ENCODE measurements at regions not wholly inside any gene's neighbourhood (a gene's known extent, or its start where the extent isn't known, plus 50 kb on each side); places are given as distances from the start of the nearest gene placed in this dataset.
"Not testable (repeated sequence)": the region's sequence is repeated elsewhere in the genome, so short reads cannot be mapped to it uniquely, and the experiment has no call there.

GRCh38 chr2:48190230-48190629, 124.3 kb upstream of the FOXN2 start:
- no peak overlapping the region for H3K4me3 ChIP-seq (ENCODE audit: insufficient read depth, low read depth, low read length)
- no peaks in the 10 kb centered on the region for H3K27me3 ChIP-seq (ENCODE audit: control insufficient read depth, insufficient read depth, low read length)
- DNase-seq = no peak
- H3K36me3 ChIP-seq (replicated peaks; ENCODE audit: control insufficient read depth, insufficient read depth, low read length) = no peaks in the 10 kb centered on the region

- DNase-seq = no peak
- Histone ChIP-seq H3K36me3 (replicated peaks; ENCODE audit: control insufficient read depth, insufficient read depth, low read length) (no peaks in the 10 kb centered on the region), H3K27me3 (ENCODE audit: control insufficient read depth, insufficient read depth, low read length) (no peaks in the 10 kb centered on the region), H3K4me3 (ENCODE audit: insufficient read depth, low read depth, low read length) (no peak overlapping the region)
Observed at GRCh38 chr2:48194641-48195040, 119.8 kb upstream of the FOXN2 start.

- Histone ChIP-seq H3K27me3 (ENCODE audit: control insufficient read depth, insufficient read depth, low read length) (no peaks in the 10 kb centered on the region), H3K4me3 (ENCODE audit: insufficient read depth, low read depth, low read length) (no peak overlapping the region), H3K36me3 (replicated peaks; ENCODE audit: control insufficient read depth, insufficient read depth, low read length) (no peaks in the 10 kb centered on the region)
- DNase-seq = no peak
Observed at GRCh38 chr2:48195169-48195568, 119.3 kb upstream of the FOXN2 start.

GRCh38 chr2:48197618-48198017, 116.9 kb upstream of the FOXN2 start:
- no peak overlapping the region for H3K4me3 ChIP-seq (ENCODE audit: insufficient read depth, low read depth, low read length)
- H3K27me3 ChIP-seq (ENCODE audit: control insufficient read depth, insufficient read depth, low read length) = no peaks in the 10 kb centered on the region
- no peaks in the 10 kb centered on the region for H3K36me3 ChIP-seq (replicated peaks; ENCODE audit: control insufficient read depth, insufficient read depth, low read length)
- no peak for DNase-seq

- Histone ChIP-seq H3K4me3 (ENCODE audit: insufficient read depth, low read depth, low read length) (no peak overlapping the region), H3K36me3 (replicated peaks; ENCODE audit: control insufficient read depth, insufficient read depth, low read length) (no peaks in the 10 kb centered on the region), H3K27me3 (ENCODE audit: control insufficient read depth, insufficient read depth, low read length) (no peaks in the 10 kb centered on the region)
- DNase-seq = no peak
Observed at GRCh38 chr2:48198371-48198770, 116.1 kb upstream of the FOXN2 start.

GRCh38 chr2:48199070-48199469, 115.4 kb upstream of the FOXN2 start:
- Histone ChIP-seq H3K4me3 (ENCODE audit: insufficient read depth, low read depth, low read length) (no peak overlapping the region), H3K27me3 (ENCODE audit: control insufficient read depth, insufficient read depth, low read length) (no peaks in the 10 kb centered on the region), H3K36me3 (replicated peaks; ENCODE audit: control insufficient read depth, insufficient read depth, low read length) (no peaks in the 10 kb centered on the region)
- DNase-seq = peak; percentile 8

GRCh38 chr2:48200620-48201293, 113.7 kb upstream of the FOXN2 start:
- no peak overlapping the region for H3K4me3 ChIP-seq (ENCODE audit: insufficient read depth, low read depth, low read length)
- no peaks in the 10 kb centered on the region for H3K36me3 ChIP-seq (replicated peaks; ENCODE audit: control insufficient read depth, insufficient read depth, low read length)
- no peaks in the 10 kb centered on the region for H3K27me3 ChIP-seq (ENCODE audit: control insufficient read depth, insufficient read depth, low read length)
- no peak for DNase-seq

GRCh38 chr2:48201435-48201834, 113.0 kb upstream of the FOXN2 start:
- H3K36me3 ChIP-seq (replicated peaks; ENCODE audit: control insufficient read depth, insufficient read depth, low read length); DNase-seq; H3K27me3 ChIP-seq (ENCODE audit: control insufficient read depth, insufficient read depth, low read length): not testable (repeated sequence)

GRCh38 chr2:48202863-48203642, 111.4 kb upstream of the FOXN2 start:
- DNase-seq = no peak
- no peaks in the 10 kb centered on the region for H3K27me3 ChIP-seq (ENCODE audit: control insufficient read depth, insufficient read depth, low read length)
- no peaks in the 10 kb centered on the region for H3K36me3 ChIP-seq (replicated peaks; ENCODE audit: control insufficient read depth, insufficient read depth, low read length)
- H3K4me3 ChIP-seq (ENCODE audit: insufficient read depth, low read depth, low read length) = no peak overlapping the region

More at GRCh38 chr2:48201435-48201834, 113.0 kb upstream of the FOXN2 start:
- H3K4me3 ChIP-seq (ENCODE audit: insufficient read depth, low read depth, low read length) = not testable (repeated sequence)

- no peaks in the 10 kb centered on the region for H3K36me3 ChIP-seq (replicated peaks; ENCODE audit: control insufficient read depth, insufficient read depth, low read length)
- no peak overlapping the region for H3K4me3 ChIP-seq (ENCODE audit: insufficient read depth, low read depth, low read length)
- no peaks in the 10 kb centered on the region for H3K27me3 ChIP-seq (ENCODE audit: control insufficient read depth, insufficient read depth, low read length)
- no peak for DNase-seq
Observed at GRCh38 chr2:48203668-48204067, 110.8 kb upstream of the FOXN2 start.

GRCh38 chr2:48204750-48205136, 109.7 kb upstream of the FOXN2 start:
- Histone ChIP-seq H3K36me3 (replicated peaks; ENCODE audit: control insufficient read depth, insufficient read depth, low read length) (no peaks in the 10 kb centered on the region), H3K27me3 (ENCODE audit: control insufficient read depth, insufficient read depth, low read length) (no peaks in the 10 kb centered on the region), H3K4me3 (ENCODE audit: insufficient read depth, low read depth, low read length) (no peak overlapping the region)
- DNase-seq = no peak

GRCh38 chr2:48205137-48205798, 109.2 kb upstream of the FOXN2 start:
- Histone ChIP-seq H3K4me3 (ENCODE audit: insufficient read depth, low read depth, low read length) (no peak overlapping the region), H3K36me3 (replicated peaks; ENCODE audit: control insufficient read depth, insufficient read depth, low read length) (no peaks in the 10 kb centered on the region), H3K27me3 (ENCODE audit: control insufficient read depth, insufficient read depth, low read length) (no peaks in the 10 kb centered on the region)
- DNase-seq = no peak

- H3K36me3 ChIP-seq (replicated peaks; ENCODE audit: control insufficient read depth, insufficient read depth, low read length); H3K27me3 ChIP-seq (ENCODE audit: control insufficient read depth, insufficient read depth, low read length); H3K4me3 ChIP-seq (ENCODE audit: insufficient read depth, low read depth, low read length); DNase-seq: not testable (repeated sequence)
Observed at GRCh38 chr2:48206056-48206656, 108.3 kb upstream of the FOXN2 start.

- no peaks in the 10 kb centered on the region for H3K27me3 ChIP-seq (ENCODE audit: control insufficient read depth, insufficient read depth, low read length)
- no peaks in the 10 kb centered on the region for H3K36me3 ChIP-seq (replicated peaks; ENCODE audit: control insufficient read depth, insufficient read depth, low read length)
- no peak overlapping the region for H3K4me3 ChIP-seq (ENCODE audit: insufficient read depth, low read depth, low read length)
- peak; percentile 2 for DNase-seq
Observed at GRCh38 chr2:48207201-48207641, 107.3 kb upstream of the FOXN2 start.

GRCh38 chr2:48207851-48208250, 106.6 kb upstream of the FOXN2 start:
- no peaks in the 10 kb centered on the region for H3K27me3 ChIP-seq (ENCODE audit: control insufficient read depth, insufficient read depth, low read length)
- no peaks in the 10 kb centered on the region for H3K36me3 ChIP-seq (replicated peaks; ENCODE audit: control insufficient read depth, insufficient read depth, low read length)
- H3K4me3 ChIP-seq (ENCODE audit: insufficient read depth, low read depth, low read length) = no peak overlapping the region

More at GRCh38 chr2:48207851-48208250, 106.6 kb upstream of the FOXN2 start:
- no peak for DNase-seq
